ENCODE measurements at regions not wholly inside any gene's neighbourhood (a gene's known extent, or its start where the extent isn't known, plus 50 kb on each side); places are given as distances from the start of the nearest gene placed in this dataset.

- Histone ChIP-seq H3K27me3 (ENCODE audit: control insufficient read depth in 1 of 2, insufficient read depth in 2 of 2, low read length in 2 of 2) (no peaks in the 10 kb centered on the region), H3K4me1 (ENCODE audit: control insufficient read depth, insufficient read depth, low read length) (no peaks in the 10 kb centered on the region), H3K9ac (ENCODE audit: low read length in 2 of 2) (no peak overlapping the region), H3K4me3 (ENCODE audit: low read length in 2 of 2) (no peak overlapping the region), H3K27ac (ENCODE audit: low read length) (no peak overlapping the region), H3K36me3 (ENCODE audit: control insufficient read depth in 2 of 2, insufficient read depth in 2 of 2, low read length in 2 of 2) (no peaks in the 10 kb centered on the region), H3K9me3 (ENCODE audit: control insufficient read depth in 2 of 2, low read length in 2 of 2) (no peaks in the 10 kb centered on the region)
Observed at GRCh38 chr10:9786101-9786500, 1231.6 kb upstream of the CELF2 start.

- H3K9ac ChIP-seq (ENCODE audit: low read length in 2 of 2), result no peak overlapping the region
- no peaks in the 10 kb centered on the region for H3K36me3 ChIP-seq (ENCODE audit: control insufficient read depth in 2 of 2, insufficient read depth in 2 of 2, low read length in 2 of 2)
- no peaks in the 10 kb centered on the region for H3K9me3 ChIP-seq (ENCODE audit: control insufficient read depth in 2 of 2, low read length in 2 of 2)
- H3K27ac ChIP-seq (ENCODE audit: low read length), result no peak overlapping the region
- H3K4me3 ChIP-seq (ENCODE audit: low read length in 2 of 2), result no peak overlapping the region
- H3K4me1 ChIP-seq (ENCODE audit: control insufficient read depth, insufficient read depth, low read length), result no peaks in the 10 kb centered on the region
- no peaks in the 10 kb centered on the region for H3K27me3 ChIP-seq (ENCODE audit: control insufficient read depth in 1 of 2, insufficient read depth in 2 of 2, low read length in 2 of 2)
Observed at GRCh38 chr10:9786576-9786975, 1231.1 kb upstream of the CELF2 start.

- Histone ChIP-seq H3K9ac (ENCODE audit: low read length in 2 of 2) (no peak overlapping the region), H3K4me3 (ENCODE audit: low read length in 2 of 2) (no peak overlapping the region), H3K36me3 (ENCODE audit: control insufficient read depth in 2 of 2, insufficient read depth in 2 of 2, low read length in 2 of 2) (no peaks in the 10 kb centered on the region), H3K27ac (ENCODE audit: low read length) (no peak overlapping the region), H3K27me3 (ENCODE audit: control insufficient read depth in 1 of 2, insufficient read depth in 2 of 2, low read length in 2 of 2) (no peaks in the 10 kb centered on the region), H3K4me1 (ENCODE audit: control insufficient read depth, insufficient read depth, low read length) (no peaks in the 10 kb centered on the region), H3K9me3 (ENCODE audit: control insufficient read depth in 2 of 2, low read length in 2 of 2) (no peaks in the 10 kb centered on the region)
Observed at GRCh38 chr10:9789996-9790395, 1227.7 kb upstream of the CELF2 start.

- Histone ChIP-seq H3K4me1 (ENCODE audit: control insufficient read depth, insufficient read depth, low read length) (no peaks in the 10 kb centered on the region), H3K4me3 (ENCODE audit: low read length in 2 of 2) (no peak overlapping the region), H3K9ac (ENCODE audit: low read length in 2 of 2) (no peak overlapping the region), H3K27me3 (ENCODE audit: control insufficient read depth in 1 of 2, insufficient read depth in 2 of 2, low read length in 2 of 2) (no peaks in the 10 kb centered on the region), H3K36me3 (ENCODE audit: control insufficient read depth in 2 of 2, insufficient read depth in 2 of 2, low read length in 2 of 2) (no peaks in the 10 kb centered on the region), H3K9me3 (ENCODE audit: control insufficient read depth in 2 of 2, low read length in 2 of 2) (no peaks in the 10 kb centered on the region), H3K27ac (ENCODE audit: low read length) (no peak overlapping the region)
Observed at GRCh38 chr10:9792181-9792580, 1225.5 kb upstream of the CELF2 start.

GRCh38 chr10:9796564-9796963 is 1221.1 kb upstream of the CELF2 start:
- no peak overlapping the region for H3K9ac ChIP-seq (ENCODE audit: low read length in 2 of 2)
- H3K4me3 ChIP-seq (ENCODE audit: low read length in 2 of 2), result no peak overlapping the region
- H3K36me3 ChIP-seq (ENCODE audit: control insufficient read depth in 2 of 2, insufficient read depth in 2 of 2, low read length in 2 of 2), result no peaks in the 10 kb centered on the region
- H3K9me3 ChIP-seq (ENCODE audit: control insufficient read depth in 2 of 2, low read length in 2 of 2), result no peaks in the 10 kb centered on the region
- H3K4me1 ChIP-seq (ENCODE audit: control insufficient read depth, insufficient read depth, low read length), result no peaks in the 10 kb centered on the region
- no peak overlapping the region for H3K27ac ChIP-seq (ENCODE audit: low read length)
- H3K27me3 ChIP-seq (ENCODE audit: control insufficient read depth in 1 of 2, insufficient read depth in 2 of 2, low read length in 2 of 2), result no peaks in the 10 kb centered on the region

GRCh38 chr10:9800011-9800410 is 1217.7 kb upstream of the CELF2 start:
- Histone ChIP-seq H3K27me3 (ENCODE audit: control insufficient read depth in 1 of 2, insufficient read depth in 2 of 2, low read length in 2 of 2) (no peaks in the 10 kb centered on the region), H3K4me1 (ENCODE audit: control insufficient read depth, insufficient read depth, low read length) (no peaks in the 10 kb centered on the region), H3K36me3 (ENCODE audit: control insufficient read depth in 2 of 2, insufficient read depth in 2 of 2, low read length in 2 of 2) (no peaks in the 10 kb centered on the region), H3K9me3 (ENCODE audit: control insufficient read depth in 2 of 2, low read length in 2 of 2) (no peaks in the 10 kb centered on the region), H3K27ac (ENCODE audit: low read length) (no peak overlapping the region), H3K4me3 (ENCODE audit: low read length in 2 of 2) (no peak overlapping the region), H3K9ac (ENCODE audit: low read length in 2 of 2) (no peak overlapping the region)

GRCh38 chr10:9800571-9800970 is 1217.1 kb upstream of the CELF2 start:
- no peak overlapping the region for H3K27ac ChIP-seq (ENCODE audit: low read length)
- H3K9me3 ChIP-seq (ENCODE audit: control insufficient read depth in 2 of 2, low read length in 2 of 2), result no peaks in the 10 kb centered on the region
- no peaks in the 10 kb centered on the region for H3K36me3 ChIP-seq (ENCODE audit: control insufficient read depth in 2 of 2, insufficient read depth in 2 of 2, low read length in 2 of 2)
- H3K4me1 ChIP-seq (ENCODE audit: control insufficient read depth, insufficient read depth, low read length), result no peaks in the 10 kb centered on the region
- H3K9ac ChIP-seq (ENCODE audit: low read length in 2 of 2), result no peak overlapping the region
- H3K27me3 ChIP-seq (ENCODE audit: control insufficient read depth in 1 of 2, insufficient read depth in 2 of 2, low read length in 2 of 2), result no peaks in the 10 kb centered on the region
- no peak overlapping the region for H3K4me3 ChIP-seq (ENCODE audit: low read length in 2 of 2)

- Histone ChIP-seq H3K9ac (ENCODE audit: low read length in 2 of 2) (no peak overlapping the region), H3K27me3 (ENCODE audit: control insufficient read depth in 1 of 2, insufficient read depth in 2 of 2, low read length in 2 of 2) (no peaks in the 10 kb centered on the region), H3K36me3 (ENCODE audit: control insufficient read depth in 2 of 2, insufficient read depth in 2 of 2, low read length in 2 of 2) (no peaks in the 10 kb centered on the region), H3K4me1 (ENCODE audit: control insufficient read depth, insufficient read depth, low read length) (no peaks in the 10 kb centered on the region), H3K9me3 (ENCODE audit: control insufficient read depth in 2 of 2, low read length in 2 of 2) (no peaks in the 10 kb centered on the region), H3K27ac (ENCODE audit: low read length) (no peak overlapping the region), H3K4me3 (ENCODE audit: low read length in 2 of 2) (no peak overlapping the region)
Observed at GRCh38 chr10:9807846-9808245, 1209.8 kb upstream of the CELF2 start.

- H3K27ac ChIP-seq (ENCODE audit: low read length), result no peak overlapping the region
- H3K36me3 ChIP-seq (ENCODE audit: control insufficient read depth in 2 of 2, insufficient read depth in 2 of 2, low read length in 2 of 2), result no peaks in the 10 kb centered on the region
- no peaks in the 10 kb centered on the region for H3K4me1 ChIP-seq (ENCODE audit: control insufficient read depth, insufficient read depth, low read length)
- H3K9ac ChIP-seq (ENCODE audit: low read length in 2 of 2), result no peak overlapping the region
- H3K4me3 ChIP-seq (ENCODE audit: low read length in 2 of 2), result no peak overlapping the region
- no peaks in the 10 kb centered on the region for H3K9me3 ChIP-seq (ENCODE audit: control insufficient read depth in 2 of 2, low read length in 2 of 2)
- H3K27me3 ChIP-seq (ENCODE audit: control insufficient read depth in 1 of 2, insufficient read depth in 2 of 2, low read length in 2 of 2), result no peaks in the 10 kb centered on the region
Observed at GRCh38 chr10:9811601-9812000, 1206.1 kb upstream of the CELF2 start.

GRCh38 chr10:9814285-9814864 is 1203.3 kb upstream of the CELF2 start:
- no peak overlapping the region for H3K9ac ChIP-seq (ENCODE audit: low read length in 2 of 2)
- no peaks in the 10 kb centered on the region for H3K36me3 ChIP-seq (ENCODE audit: control insufficient read depth in 2 of 2, insufficient read depth in 2 of 2, low read length in 2 of 2)
- H3K27me3 ChIP-seq (ENCODE audit: control insufficient read depth in 1 of 2, insufficient read depth in 2 of 2, low read length in 2 of 2), result no peaks in the 10 kb centered on the region
- no peaks in the 10 kb centered on the region for H3K4me1 ChIP-seq (ENCODE audit: control insufficient read depth, insufficient read depth, low read length)
- no peak overlapping the region for H3K4me3 ChIP-seq (ENCODE audit: low read length in 2 of 2)
- no peak overlapping the region for H3K27ac ChIP-seq (ENCODE audit: low read length)
- peaks cover 0 to 3% of the 10 kb centered on the region in 2 donors for H3K9me3 ChIP-seq (ENCODE audit: control insufficient read depth in 2 of 2, low read length in 2 of 2)

GRCh38 chr10:9819756-9820494 is 1197.7 kb upstream of the CELF2 start:
- Histone ChIP-seq H3K9me3 (ENCODE audit: control insufficient read depth in 2 of 2, low read length in 2 of 2) (peaks cover 0 to 3% of the 10 kb centered on the region in 2 donors), H3K4me3 (ENCODE audit: low read length in 2 of 2) (no peak overlapping the region), H3K4me1 (ENCODE audit: control insufficient read depth, insufficient read depth, low read length) (no peaks in the 10 kb centered on the region), H3K27ac (ENCODE audit: low read length) (no peak overlapping the region), H3K36me3 (ENCODE audit: control insufficient read depth in 2 of 2, insufficient read depth in 2 of 2, low read length in 2 of 2) (no peaks in the 10 kb centered on the region), H3K9ac (ENCODE audit: low read length in 2 of 2) (no peak overlapping the region), H3K27me3 (ENCODE audit: control insufficient read depth in 1 of 2, insufficient read depth in 2 of 2, low read length in 2 of 2) (peaks cover 0 to 2% of the 10 kb centered on the region in 2 donors)
